ENCODE measurements at regions not wholly inside any gene's neighbourhood (a gene's known extent, or its start where the extent isn't known, plus 50 kb on each side); places are given as distances from the start of the nearest gene placed in this dataset.

GRCh38 chr5:5700549-5700948 is 278.1 kb downstream of the ICE1 start:
- no peak for FAIRE-seq
- CTCF ChIA-PET (ENCODE audit: partially characterized antibody), result interaction anchor here (1.5 to 1.6 kb wide), 2 partner anchors 10 to 12 kb away, joined by 3 to 4 read pairs; no protein-coding TSS in a partner anchor

More at GRCh38 chr5:5700549-5700948, 278.1 kb downstream of the ICE1 start:
- H3K79me2 ChIP-seq (ENCODE audit: control insufficient read depth in 1 of 2, insufficient read depth in 2 of 2, low read length in 2 of 2), result no peaks in the 10 kb centered on the region
- peaks cover 0 to 2% (median 0%) of the 10 kb centered on the region in 4 experiments; a peak in 1 of 8 replicates for H3K36me3 ChIP-seq (ENCODE audit: control insufficient read depth in 2 of 4, insufficient read depth in 4 of 4, low read length in 3 of 4)
- H3K79me1 ChIP-seq (ENCODE audit: low read depth, low read length), result no peaks in the 10 kb centered on the region
- H2BK120ac ChIP-seq (replicated peaks; ENCODE audit: low read depth, low read length), result no peak overlapping the region
- no peak overlapping the region for H3K4me2 ChIP-seq (ENCODE audit: insufficient read depth in 1 of 2, low read depth in 2 of 2, low read length in 2 of 2)
- TF ChIP-seq TEAD4 (IDR thresholded peaks at IDR 0.05; ENCODE audit: low read depth, low read length) (no peak), SRF (IDR thresholded peaks at IDR 0.05; ENCODE audit: low read depth, low read length) (no peak), RXRA (IDR thresholded peaks at IDR 0.05; ENCODE audit: insufficient read depth, low read depth, low read length) (no peak), SUZ12 (IDR thresholded peaks at IDR 0.05; ENCODE audit: low read length) (no peak), ZNF274 (IDR thresholded peaks at IDR 0.05; ENCODE audit: borderline replicate concordance, extremely low read depth, low read length) (no peak)
- no peak overlapping the region for H4K91ac ChIP-seq (replicated peaks; ENCODE audit: insufficient read length, low read length)
- H3K23me2 ChIP-seq (ENCODE audit: low read depth, low read length), result no peaks in the 10 kb centered on the region
- H3K4me1 ChIP-seq (replicated peaks in 1 of 4; ENCODE audit: control insufficient read depth in 3 of 4, insufficient read depth in 4 of 4, low read length in 3 of 4), result peaks cover 0 to 3% (median 2%) of the 10 kb centered on the region in 4 experiments; a peak in 4 of 7 replicates
- no peak overlapping the region for H3K23ac ChIP-seq (ENCODE audit: insufficient read length)
- no peak overlapping the region for H2BK20ac ChIP-seq (ENCODE audit: low read length)
- no peaks in the 10 kb centered on the region for H4K20me1 ChIP-seq (replicated peaks in 1 of 2; ENCODE audit: control insufficient read depth in 1 of 2, insufficient read depth in 2 of 2, low read length in 2 of 2)
- H2BK5ac ChIP-seq (ENCODE audit: low read depth, low read length), result no peak overlapping the region
- H3K9me3 ChIP-seq (ENCODE audit: insufficient read depth in 2 of 2, low read depth in 1 of 2, low read length in 1 of 2), result peaks cover 8 to 20% of the 10 kb centered on the region in 2 experiments; a peak in 3 of 4 replicates
- H3K14ac ChIP-seq (ENCODE audit: insufficient read length), result no peak overlapping the region
- no peak overlapping the region for H3K9ac ChIP-seq (replicated peaks in 1 of 4; ENCODE audit: extremely low read depth in 1 of 4, low read depth in 3 of 4, low read length in 3 of 4)
- POLR2A ChIA-PET (ENCODE audit: partially characterized antibody), result no interaction called here
- H3K56ac ChIP-seq (replicated peaks; ENCODE audit: insufficient read length, low read depth, low read length), result no peak overlapping the region
- H3K27ac ChIP-seq (ENCODE audit: low read depth, low read length), result no peak overlapping the region
- no peak overlapping the region for H2AFZ ChIP-seq (ENCODE audit: low read length)
- H3K4ac ChIP-seq (replicated peaks; ENCODE audit: insufficient read length, low read depth, low read length), result no peak overlapping the region
- H2AK5ac ChIP-seq (ENCODE audit: low read depth, low read length), result no peak overlapping the region
- H2BK12ac ChIP-seq (ENCODE audit: low read depth, low read length), result no peak overlapping the region
- no peak overlapping the region for H4K5ac ChIP-seq (ENCODE audit: insufficient read length, low read depth, low read length)
- no peak overlapping the region for H2BK15ac ChIP-seq (ENCODE audit: low read length)
- H3K27me3 ChIP-seq (replicated peaks in 1 of 4; ENCODE audit: control insufficient read depth in 3 of 4, extremely low read depth in 1 of 4, insufficient read depth in 3 of 4, low read length in 3 of 4), result no peaks in the 10 kb centered on the region
- no peak overlapping the region for H3K18ac ChIP-seq (ENCODE audit: extremely low read depth, low read length)
- DNase-seq (ENCODE audit: low read depth in 1 of 2, low spot score in 2 of 2), result no peak
- no peak overlapping the region for H4K8ac ChIP-seq (ENCODE audit: extremely low read depth, insufficient read depth, low read length)
- H3K4me3 ChIP-seq (ENCODE audit: extremely low read depth in 1 of 4, insufficient read depth in 2 of 4, low read depth in 3 of 4, low read length in 4 of 4), result no peak overlapping the region

Data from H1 (cell line).